ENCODE measurements at regions not wholly inside any gene's neighbourhood (a gene's known extent, or its start where the extent isn't known, plus 50 kb on each side); places are given as distances from the start of the nearest gene placed in this dataset.

DNA sequence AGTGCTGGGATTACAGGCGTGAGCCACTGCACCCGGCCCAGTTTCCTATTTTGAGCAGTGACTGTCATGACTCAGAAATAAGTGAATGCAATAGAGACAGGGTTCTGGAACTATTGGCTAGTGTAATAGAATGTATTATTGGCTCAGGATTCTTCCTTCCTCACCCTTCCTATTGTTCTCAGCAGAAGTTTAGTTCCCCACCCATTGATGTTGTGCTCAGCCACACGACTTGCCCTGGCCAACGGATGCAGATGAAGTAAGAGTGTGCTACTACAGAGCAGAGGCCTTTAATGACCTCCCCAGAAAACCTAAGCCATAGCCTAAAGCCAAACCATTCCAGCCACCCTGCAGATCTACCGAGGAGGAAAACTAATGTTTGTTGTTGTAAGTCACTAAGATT, 287.9 kb downstream of the AGTPBP1 start:
- TF ChIP-seq, protein P1, sequence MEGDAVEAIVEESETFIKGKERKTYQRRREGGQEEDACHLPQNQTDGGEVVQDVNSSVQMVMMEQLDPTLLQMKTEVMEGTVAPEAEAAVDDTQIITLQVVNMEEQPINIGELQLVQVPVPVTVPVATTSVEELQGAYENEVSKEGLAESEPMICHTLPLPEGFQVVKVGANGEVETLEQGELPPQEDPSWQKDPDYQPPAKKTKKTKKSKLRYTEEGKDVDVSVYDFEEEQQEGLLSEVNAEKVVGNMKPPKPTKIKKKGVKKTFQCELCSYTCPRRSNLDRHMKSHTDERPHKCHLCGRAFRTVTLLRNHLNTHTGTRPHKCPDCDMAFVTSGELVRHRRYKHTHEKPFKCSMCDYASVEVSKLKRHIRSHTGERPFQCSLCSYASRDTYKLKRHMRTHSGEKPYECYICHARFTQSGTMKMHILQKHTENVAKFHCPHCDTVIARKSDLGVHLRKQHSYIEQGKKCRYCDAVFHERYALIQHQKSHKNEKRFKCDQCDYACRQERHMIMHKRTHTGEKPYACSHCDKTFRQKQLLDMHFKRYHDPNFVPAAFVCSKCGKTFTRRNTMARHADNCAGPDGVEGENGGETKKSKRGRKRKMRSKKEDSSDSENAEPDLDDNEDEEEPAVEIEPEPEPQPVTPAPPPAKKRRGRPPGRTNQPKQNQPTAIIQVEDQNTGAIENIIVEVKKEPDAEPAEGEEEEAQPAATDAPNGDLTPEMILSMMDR (IDR thresholded peaks at IDR 0.05), result no peak
- TF ChIP-seq, protein P2, sequence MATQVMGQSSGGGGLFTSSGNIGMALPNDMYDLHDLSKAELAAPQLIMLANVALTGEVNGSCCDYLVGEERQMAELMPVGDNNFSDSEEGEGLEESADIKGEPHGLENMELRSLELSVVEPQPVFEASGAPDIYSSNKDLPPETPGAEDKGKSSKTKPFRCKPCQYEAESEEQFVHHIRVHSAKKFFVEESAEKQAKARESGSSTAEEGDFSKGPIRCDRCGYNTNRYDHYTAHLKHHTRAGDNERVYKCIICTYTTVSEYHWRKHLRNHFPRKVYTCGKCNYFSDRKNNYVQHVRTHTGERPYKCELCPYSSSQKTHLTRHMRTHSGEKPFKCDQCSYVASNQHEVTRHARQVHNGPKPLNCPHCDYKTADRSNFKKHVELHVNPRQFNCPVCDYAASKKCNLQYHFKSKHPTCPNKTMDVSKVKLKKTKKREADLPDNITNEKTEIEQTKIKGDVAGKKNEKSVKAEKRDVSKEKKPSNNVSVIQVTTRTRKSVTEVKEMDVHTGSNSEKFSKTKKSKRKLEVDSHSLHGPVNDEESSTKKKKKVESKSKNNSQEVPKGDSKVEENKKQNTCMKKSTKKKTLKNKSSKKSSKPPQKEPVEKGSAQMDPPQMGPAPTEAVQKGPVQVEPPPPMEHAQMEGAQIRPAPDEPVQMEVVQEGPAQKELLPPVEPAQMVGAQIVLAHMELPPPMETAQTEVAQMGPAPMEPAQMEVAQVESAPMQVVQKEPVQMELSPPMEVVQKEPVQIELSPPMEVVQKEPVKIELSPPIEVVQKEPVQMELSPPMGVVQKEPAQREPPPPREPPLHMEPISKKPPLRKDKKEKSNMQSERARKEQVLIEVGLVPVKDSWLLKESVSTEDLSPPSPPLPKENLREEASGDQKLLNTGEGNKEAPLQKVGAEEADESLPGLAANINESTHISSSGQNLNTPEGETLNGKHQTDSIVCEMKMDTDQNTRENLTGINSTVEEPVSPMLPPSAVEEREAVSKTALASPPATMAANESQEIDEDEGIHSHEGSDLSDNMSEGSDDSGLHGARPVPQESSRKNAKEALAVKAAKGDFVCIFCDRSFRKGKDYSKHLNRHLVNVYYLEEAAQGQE (IDR thresholded peaks at IDR 0.05; ENCODE audit: insufficient read depth in 1 of 2, low read depth in 2 of 2, low read length in 1 of 2), result no peak
- TF ChIP-seq POLR2AphosphoS5 (IDR thresholded peaks at IDR 0.05; ENCODE audit: low read depth, low read length), result no peak
